HG03196 (cell line): ENCODE measurements at regions not wholly inside any gene's neighbourhood (a gene's known extent, or its start where the extent isn't known, plus 50 kb on each side); places are given as distances from the start of the nearest gene placed in this dataset.

ENCODE experiments used
- ATAC-seq: cut with Tn5 transposase; IDR thresholded peaks from one replicate; pipeline ENCODE4 v1.9.1; 2021; ENCODE audit not compliant: unreplicated experiment

DNA sequence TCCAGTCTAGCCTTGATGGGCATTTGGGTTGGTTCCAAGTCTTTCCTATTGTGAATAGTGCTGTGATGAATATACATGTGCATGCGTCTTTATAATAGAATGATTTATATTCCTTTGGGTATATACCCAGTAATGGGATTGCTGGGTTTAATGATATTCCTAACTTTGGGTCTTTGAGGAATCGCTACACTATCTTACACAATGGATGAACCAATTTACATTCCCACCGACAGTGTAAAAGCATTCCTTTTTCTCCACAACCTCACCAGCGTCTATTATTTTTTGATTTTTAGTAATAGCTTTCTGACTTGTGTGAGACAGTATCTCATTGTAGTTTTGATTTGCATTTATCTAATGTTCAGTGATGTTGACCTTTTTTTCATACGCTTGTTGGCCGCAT, 1040.1 kb downstream of the MAT2B start:
- ATAC-seq, result no peak

DNA sequence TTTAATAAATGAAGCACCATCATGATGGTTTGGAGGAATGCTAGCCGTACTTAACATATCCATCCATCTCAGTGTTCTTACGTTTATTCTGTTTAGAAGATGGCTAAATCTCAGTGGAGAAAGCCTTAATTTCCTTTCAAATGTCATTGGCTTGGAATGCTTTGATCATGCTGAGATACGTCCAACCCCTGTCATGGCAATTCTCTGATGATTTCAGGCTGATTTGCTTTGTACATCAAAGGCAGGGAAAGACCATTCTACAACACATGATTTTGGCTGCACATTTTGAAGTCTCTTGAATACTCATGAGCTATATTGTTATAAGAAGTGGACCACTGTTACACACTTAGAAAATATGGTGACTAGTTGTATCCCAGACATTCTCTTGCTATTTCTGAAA, 1048.4 kb downstream of the MAT2B start:
- ATAC-seq, result no peak

DNA sequence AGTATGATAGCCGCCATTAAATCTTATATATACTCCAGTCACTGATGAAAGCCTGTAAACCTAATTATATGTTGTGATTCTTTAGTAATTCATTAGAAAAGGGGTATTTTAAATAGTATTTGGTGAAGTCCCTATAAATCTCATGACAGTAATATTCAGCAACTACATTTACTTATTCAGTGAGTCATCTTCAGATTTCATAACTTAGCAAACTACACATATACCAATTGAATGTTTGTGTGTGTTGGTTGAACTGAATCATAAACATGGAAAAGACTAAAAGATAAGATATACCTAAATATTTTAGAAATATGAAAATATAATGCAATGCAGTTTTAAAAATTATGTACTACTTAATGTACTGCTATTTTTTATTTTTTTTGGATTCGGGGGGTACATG, 1050.4 kb downstream of the MAT2B start:
- no peak for ATAC-seq

DNA sequence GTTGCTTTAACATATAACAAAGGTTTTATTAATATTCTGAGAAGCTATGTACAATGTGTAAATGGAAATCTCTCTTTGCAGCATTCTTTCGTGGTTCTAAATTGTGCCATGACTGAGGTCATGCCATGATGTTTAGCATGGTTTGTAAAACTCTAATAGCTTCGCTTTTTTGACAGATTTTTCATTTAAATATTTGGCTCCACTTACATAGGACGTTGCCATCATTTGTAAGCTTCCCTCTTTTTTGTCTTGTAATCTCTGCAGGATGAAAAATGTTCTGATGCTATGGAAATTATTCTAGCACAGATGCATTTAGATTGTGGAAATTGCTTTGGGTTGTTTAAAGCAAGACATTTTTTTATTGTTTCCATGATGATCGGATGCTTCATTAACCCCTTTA, 1054.8 kb downstream of the MAT2B start:
- ATAC-seq, result no peak

DNA sequence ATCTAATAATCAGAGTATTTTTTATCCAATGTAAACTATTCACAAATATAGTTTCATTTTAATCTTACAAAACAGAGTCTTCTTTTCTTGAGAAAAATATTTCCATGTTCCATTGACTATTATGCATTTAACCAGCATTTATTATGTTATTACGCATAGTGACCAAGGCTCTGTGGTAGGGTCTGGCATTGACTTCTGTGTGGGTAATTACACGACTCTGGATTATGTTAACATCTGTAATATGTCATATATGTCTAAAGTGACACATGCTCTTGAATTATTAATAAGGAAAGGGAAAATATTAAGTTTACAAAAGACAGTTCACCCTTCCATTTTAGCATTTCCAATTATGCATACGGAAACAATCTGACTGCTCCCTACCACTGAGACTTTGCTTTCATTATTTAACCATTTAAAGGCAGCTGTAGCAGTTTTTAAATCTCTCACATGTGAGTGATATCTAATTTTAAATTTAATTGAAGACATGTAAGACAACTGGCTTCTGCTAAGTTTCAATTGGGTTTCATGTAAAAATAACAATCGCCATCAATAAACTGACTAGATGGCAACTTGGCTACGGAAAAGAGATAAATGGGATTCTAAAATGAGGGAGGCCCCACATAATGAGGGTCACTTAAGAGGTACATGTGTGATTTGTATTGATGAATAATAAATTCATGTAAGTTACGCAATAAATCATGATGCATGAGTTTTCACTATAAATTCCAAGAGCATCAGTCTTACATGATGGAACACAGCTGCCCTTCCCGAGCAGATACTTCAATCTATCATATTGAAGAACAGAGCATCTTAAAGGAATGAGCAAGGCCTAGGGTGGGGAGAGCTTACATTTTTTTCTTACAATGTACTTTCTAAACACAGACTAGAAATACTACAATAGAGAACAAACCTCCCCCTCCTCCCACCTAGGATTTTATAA, 1056.8 kb downstream of the MAT2B start:
- no peak for ATAC-seq

DNA sequence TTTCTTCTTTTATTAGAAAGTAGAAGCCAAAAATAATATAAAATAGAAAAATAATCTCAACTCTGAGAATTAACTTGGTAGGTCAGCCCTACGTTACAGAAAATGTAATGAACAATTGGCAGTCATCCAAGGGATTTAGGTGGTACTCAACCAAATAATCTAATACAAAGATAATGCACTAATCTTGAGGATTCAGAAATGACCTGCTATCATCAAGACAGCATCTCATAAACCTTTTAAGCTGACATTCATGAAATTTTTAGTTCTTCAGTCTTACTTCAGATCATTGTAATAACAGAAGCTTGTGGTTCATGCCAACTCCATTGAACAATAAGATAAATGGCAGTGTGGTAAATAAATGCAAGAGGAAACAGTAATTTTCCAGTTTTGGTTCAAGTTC, 1058.0 kb downstream of the MAT2B start:
- no peak for ATAC-seq

DNA sequence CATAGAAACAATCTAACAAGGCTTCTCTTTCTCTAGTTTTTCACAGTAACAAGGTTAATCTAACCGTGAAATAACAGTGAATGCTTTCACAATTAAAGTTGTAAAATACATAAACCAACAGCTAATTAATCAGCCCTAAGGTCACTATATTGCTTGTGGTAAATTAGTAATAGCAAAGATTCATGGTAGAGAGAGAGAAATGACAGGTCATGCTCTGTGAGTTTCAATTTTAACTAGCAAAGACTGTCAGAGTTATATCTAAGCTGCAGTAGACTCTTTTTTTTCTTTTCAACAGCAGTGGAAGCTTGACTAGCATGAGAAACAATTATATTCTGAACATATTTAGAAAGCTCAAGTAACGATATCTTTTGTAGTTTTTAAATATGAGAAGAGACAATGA, 1068.0 kb downstream of the MAT2B start:
- ATAC-seq, result no peak

DNA sequence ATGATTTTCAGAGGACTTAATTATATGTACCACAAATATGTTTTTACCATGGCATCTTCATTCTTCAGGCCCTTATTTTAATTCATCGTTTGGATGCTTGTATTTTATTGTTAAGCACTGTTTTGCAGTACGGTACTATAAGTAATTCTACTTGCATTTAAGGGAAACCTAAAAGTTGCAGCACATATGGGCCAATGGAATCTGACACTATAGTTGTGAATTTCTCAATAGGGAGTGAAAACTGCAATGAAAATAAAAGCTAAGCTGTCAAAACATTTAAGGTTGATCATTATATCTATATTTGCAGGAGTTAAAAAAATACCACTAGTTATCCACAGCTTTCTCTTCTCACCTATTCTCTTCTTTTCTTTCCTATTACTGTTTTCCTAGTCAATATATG, 1071.8 kb downstream of the MAT2B start:
- ATAC-seq, result no peak

DNA sequence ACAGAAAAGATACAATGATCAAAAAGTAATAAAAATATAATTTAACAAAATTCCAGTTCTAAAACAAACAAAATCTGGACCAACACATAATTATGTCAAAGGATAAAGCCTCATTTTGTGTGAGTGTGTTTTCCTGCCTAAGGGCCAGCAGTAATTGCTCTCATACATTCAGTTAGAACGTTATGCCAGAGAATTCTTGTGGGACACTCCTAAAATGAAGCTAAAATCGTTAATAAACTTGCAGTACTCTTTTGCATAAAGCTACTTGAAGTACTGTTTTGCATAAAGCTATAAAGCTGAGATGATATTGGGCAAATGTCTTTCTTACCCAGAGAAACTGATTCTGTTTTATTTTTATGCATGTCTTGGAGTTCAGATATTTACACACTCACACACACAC, 1072.3 kb downstream of the MAT2B start:
- no peak for ATAC-seq

DNA sequence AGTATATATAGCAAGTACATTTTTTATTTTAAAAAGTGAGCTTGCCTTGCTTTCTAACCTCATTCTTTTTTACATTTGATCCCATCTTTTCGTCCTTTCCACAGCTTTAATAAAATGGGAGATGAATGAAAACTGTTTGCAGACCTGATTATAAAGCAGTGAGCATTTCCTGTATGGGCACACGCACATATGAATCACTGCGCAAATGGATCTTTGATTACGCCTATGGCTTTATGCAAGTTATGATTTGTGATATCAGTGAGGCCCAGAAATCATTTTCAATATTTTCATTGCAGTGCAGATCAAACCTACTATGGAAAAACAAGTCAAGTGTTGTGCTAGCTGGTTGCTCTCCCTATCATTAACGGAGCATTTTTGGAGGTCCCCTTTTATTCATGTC, 1073.0 kb downstream of the MAT2B start:
- ATAC-seq, result no peak

DNA sequence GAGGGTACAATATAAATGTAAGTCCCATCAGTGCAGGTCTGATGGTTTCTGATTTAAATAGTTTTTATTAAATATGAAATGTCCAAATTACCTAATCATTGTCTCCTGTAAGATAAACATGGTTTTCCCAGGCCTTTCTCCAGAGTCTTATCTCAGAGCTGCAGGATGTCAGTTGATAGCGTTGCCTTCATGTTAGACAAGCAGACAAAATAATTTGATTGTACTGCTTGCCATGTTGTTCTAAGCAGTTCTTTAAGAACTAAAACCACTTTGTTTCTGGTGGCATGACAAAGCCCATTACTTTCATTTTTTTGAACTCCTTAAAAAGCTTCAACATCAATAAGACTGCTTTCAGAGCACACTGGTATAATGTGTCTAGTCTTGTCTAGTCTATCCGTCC, 1073.5 kb downstream of the MAT2B start:
- ATAC-seq, result no peak

DNA sequence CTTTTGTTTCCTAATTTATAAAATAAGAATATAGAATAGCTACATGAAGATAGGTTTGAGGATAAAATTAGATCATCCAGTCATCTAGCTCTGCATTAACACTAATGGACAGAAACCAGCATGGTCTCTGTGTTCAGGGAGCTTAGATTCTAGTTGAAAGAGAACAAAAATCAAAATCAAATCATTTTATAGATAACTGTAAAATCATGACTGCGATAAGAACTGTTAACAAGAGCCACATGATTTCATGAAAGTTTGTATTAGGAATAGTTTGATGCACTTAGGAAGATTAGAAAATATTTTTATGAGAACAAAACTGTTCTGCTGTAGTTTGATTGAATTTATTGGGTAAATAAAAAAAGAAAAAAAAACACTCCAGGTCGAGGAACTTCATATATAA, 1074.7 kb downstream of the MAT2B start:
- no peak for ATAC-seq

DNA sequence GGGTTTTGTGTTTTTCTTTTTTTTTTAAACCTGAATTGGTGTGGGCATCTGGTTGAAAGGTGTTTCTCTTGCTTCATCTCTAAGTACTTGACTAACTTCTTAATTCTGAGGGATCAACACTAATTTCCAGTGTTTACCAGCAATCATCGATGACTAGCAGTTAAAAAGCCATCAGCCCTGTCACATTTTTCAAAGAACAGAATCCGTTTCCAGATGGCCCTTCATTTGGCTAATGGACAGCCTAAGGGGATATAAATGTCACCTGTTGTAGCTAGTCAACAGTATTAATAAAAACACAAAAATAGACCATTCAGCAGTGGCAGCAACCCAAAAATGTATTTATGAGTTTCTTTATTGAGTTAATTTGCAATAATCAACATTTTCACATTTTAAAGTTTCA, 1076.5 kb downstream of the MAT2B start:
- ATAC-seq, result no peak

DNA sequence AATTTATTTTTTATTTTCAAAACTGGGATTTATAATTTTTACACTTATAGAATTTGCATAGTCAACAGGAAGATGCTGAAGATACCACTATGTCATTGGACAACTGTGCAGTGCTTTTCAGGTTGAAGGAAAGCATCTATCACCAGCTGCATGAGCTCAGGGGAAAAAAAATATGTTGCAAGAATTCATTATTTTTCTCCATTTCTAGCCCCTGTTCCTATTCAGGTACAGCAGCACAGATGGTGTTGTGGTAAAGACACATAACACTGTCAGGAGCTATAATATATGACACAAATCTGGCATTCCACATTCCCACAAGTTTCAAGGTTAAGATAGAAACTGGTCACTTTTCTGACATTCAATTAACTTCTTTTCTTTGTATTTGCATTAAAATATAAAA, 1088.6 kb downstream of the MAT2B start:
- ATAC-seq, result no peak

DNA sequence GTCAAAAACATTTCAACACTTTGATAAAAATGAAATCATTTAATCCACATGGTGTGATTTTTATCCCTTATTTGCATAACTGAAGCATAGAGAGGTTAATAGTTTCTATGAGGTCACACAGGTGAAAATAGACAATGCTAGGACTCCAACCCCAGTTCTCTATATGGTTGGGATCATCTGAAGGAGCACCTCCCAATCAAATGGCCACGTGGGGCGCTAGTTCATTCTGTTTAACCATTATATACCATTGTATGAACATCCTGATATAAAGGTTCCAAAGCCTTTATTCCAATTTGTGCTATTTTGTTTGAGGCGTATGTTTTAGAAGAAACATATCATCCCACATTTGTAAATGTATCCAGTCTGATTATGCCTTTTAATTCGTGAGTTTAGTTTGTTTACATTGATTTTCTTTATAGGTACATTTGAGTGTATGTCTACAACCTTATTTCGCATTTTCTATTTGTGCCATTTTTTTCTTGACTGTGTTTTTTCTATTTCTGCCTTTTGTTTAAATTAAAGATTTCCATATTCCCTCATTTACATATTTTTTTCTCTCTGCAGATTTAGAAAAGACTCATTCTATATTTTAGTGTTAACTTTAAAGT, 1092.0 kb downstream of the MAT2B start:
- peak; percentile 74 for ATAC-seq

DNA sequence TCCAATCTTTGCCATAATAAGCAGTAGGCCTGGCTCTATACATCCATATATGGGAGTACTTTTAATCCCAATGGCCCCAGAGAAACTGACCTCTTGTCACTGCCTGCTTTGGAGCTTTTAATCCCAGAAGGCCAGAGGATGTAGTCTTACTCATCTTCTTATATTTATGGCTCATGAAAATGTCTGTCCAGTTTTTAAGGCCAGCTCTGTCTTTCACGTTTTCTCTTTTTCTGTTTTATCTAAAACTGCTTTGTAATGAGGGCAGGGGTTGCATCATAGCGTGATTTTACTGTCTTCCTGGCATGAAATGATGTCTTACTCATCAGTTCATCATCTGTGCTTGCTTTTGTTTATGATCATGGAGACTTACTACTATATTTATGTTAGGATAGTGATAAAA, 1094.9 kb downstream of the MAT2B start:
- no peak for ATAC-seq

DNA sequence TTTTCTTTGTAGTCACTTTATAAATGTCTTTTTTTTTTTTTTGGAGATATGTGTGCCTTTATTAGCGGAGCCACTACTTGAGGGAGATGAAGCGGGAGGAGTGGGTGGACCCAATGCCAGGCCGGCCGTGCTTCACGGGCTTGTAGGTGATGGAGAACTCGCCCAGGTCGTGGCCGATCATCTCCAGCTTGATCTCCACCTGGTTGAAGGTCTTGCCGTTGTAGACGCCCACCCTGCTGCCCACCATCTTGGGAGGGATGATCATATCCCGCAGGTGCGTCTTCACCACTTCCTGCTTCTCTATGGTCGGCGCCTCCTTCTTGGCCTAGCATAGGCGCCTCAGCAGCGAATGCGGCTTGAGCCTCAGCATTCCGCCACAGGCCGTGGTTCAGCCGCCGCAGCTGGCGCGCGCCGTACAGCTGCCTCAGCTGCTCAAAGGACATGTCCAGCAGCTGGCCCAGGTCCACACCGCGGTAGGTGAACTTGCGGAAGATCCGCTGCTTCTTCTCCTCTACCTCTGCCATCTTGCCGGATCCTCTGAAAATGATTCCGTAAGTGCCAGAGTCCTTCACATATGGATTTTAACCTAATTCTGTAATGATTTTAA, 1095.6 kb downstream of the MAT2B start:
- ATAC-seq, result no peak

DNA sequence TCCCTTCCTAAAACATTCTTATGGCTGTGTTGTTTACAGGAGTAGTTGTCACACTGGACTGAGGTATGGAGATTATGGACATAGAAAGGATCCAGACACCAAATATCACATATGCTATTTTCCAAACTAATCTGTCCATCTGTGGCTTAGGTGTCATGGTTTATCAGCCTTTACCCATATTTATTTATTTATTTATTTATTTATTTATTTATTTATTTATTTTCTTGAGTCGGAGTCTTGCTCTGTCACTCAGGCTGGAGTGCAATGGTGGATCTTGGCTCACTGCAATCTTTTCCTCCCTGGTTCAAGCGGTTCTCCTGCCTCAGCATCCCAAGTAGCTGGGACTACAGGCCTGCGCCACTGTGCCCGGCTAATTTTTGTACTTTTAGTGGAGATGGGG, 1103.1 kb downstream of the MAT2B start:
- no peak for ATAC-seq

DNA sequence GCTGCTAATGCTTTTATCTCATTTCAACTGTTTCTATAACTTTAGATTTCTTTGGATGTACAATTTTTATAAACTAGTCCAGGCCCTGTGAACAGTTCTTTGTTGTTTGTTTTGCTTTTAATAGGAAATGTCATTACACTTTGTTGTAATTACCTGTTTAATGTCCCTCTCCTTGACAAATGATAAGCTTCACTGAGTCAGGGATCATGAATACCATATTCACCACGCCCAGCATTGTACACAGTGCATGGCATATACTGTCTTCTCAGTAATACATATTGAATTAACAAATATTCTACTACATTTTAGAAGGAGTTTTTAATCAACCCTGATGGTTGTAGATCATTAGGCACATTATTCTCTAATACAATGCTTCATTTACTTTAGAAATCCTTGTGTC, 1105.0 kb downstream of the MAT2B start:
- ATAC-seq, result no peak

DNA sequence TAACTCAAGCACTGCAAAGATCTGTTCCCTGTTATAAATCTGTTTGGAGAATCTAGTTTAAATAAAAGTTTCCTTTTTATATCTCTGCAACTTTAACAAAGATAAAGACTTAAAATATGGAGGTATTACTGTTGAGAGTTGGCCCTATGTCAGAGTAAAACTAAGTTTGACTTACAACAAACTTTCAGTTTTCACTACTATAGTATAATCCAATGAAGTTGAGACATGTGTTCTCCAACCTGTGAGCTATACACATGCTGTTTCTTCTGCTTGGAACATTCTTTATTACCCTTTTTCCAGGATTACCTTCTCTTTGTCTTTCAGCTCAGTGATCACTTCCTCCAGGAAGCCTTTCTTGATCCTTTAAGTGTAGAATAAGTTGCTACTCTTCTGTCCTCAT, 1109.3 kb downstream of the MAT2B start:
- no peak for ATAC-seq

DNA sequence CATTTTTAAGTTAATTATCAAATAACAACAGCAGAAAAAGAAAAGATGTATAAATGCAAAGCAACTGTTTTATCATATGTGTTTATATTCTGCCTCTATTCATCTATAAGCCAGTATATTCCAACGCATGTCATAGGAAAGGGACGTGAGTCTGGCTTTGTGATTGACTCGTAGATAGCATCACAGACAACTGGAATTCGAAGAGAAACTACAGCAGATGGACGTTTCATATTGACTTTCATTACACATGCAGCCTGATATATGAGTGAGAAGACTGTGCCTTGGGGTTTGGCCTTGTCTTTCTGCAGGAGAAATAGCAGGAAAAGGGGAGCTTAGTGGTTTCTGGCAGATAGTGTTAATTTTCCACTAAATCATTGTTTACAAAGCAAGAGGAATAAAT, 1111.9 kb downstream of the MAT2B start:
- ATAC-seq, result no peak

DNA sequence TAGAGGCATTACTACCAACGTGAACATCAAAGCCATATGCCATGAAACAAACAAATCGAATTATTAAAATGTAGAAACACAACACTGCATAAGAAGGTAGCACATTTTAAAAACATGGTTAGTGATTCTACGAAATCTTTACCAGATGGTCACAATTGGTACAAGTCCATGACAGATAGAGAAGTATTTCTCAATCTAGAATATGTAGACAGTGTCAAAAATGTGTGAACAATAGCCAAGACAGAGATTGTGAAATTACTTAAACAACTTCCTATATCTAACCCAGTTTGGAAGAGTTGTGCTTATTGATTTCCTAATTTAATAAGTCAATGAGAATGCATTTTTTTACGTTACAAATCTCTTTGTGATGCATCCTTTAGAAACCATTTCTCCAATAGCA, 1121.6 kb downstream of the MAT2B start:
- ATAC-seq, result no peak
